OCI-LY3 (cell line): ENCODE measurements at regions not wholly inside any gene's neighbourhood (a gene's known extent, or its start where the extent isn't known, plus 50 kb on each side); places are given as distances from the start of the nearest gene placed in this dataset.

Experiments
- EZH2phosphoT487 ChIP-seq: fragments of 200-600 bp; shearing (Covaris generic); IDR thresholded peaks from 2 replicates; pipeline ENCODE4 v1.6.1; 2018; ENCODE audit warnings: antibody characterized with exemption, mixed run types, low read depth
- TF ChIP-seq, protein P1 (sequence below): fragments of 200-600, 300-600 bp; sonication (generic); IDR thresholded peaks from 2 replicates; pipeline ENCODE4 v1.5.1; 2014; ENCODE audit warnings: antibody characterized with exemption, low read length, low read depth

DNA sequence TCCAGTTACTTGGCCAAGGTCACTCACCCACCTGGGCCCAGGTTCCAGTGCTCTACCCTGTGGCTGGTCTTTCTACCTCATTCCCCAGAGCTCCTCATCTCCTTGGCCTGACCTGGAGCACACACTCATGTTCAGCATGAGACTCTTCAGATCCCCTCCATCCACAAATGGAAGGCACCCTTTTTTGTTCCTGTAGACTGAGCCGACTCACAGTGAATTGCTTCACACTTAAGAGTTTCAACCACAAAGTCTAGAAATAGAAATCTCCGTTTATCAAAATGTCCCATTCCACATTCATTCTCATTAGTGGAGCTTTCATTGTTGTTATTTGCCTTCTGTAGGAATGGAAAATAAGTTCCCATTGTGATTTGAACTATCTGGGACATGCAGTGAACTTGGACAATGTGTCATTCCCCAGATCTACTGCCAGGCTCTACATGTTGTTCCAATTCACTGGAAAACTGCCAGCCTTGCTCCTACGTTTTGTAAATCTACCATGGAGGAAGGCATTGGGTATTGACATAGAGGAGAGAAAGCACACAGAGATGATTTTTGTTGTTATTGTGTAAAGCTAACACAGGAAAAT is 125.3 kb upstream of the CELF2 start:
- TF ChIP-seq, protein P1, sequence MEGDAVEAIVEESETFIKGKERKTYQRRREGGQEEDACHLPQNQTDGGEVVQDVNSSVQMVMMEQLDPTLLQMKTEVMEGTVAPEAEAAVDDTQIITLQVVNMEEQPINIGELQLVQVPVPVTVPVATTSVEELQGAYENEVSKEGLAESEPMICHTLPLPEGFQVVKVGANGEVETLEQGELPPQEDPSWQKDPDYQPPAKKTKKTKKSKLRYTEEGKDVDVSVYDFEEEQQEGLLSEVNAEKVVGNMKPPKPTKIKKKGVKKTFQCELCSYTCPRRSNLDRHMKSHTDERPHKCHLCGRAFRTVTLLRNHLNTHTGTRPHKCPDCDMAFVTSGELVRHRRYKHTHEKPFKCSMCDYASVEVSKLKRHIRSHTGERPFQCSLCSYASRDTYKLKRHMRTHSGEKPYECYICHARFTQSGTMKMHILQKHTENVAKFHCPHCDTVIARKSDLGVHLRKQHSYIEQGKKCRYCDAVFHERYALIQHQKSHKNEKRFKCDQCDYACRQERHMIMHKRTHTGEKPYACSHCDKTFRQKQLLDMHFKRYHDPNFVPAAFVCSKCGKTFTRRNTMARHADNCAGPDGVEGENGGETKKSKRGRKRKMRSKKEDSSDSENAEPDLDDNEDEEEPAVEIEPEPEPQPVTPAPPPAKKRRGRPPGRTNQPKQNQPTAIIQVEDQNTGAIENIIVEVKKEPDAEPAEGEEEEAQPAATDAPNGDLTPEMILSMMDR, result no peak
- no peak for TF ChIP-seq EZH2phosphoT487
